ES-I3 (cell line): ENCODE measurements at regions not wholly inside any gene's neighbourhood (a gene's known extent, or its start where the extent isn't known, plus 50 kb on each side); places are given as distances from the start of the nearest gene placed in this dataset.
"Not testable (repeated sequence)": the region's sequence is repeated elsewhere in the genome, so short reads cannot be mapped to it uniquely, and the experiment has no call there.

Experiments used
- H3K36me3 ChIP-seq: 2 replicates; pipeline ENCODE4 v1.6.1; 2013; ENCODE audit warnings: mild to moderate bottlenecking, low read length, control low read depth, moderate library complexity; ENCODE audit not compliant: insufficient read depth
- H3K4me1 ChIP-seq: 2 replicates; pipeline ENCODE4 v1.6.1; 2013; ENCODE audit warnings: mild to moderate bottlenecking, control low read depth, low read length; ENCODE audit not compliant: insufficient read depth
- H3K9ac ChIP-seq: 2 replicates; pipeline ENCODE4 v1.6.1; 2013; ENCODE audit warnings: low read depth, mild to moderate bottlenecking, low read length, moderate library complexity
- H3K9me3 ChIP-seq: 2 replicates; pipeline ENCODE4 v1.6.1; 2013; ENCODE audit warnings: mild to moderate bottlenecking, low read length, moderate library complexity; ENCODE audit not compliant: control insufficient read depth, insufficient read depth

GRCh38 chr2:234712421-234712935 lies 215.6 kb upstream of the ARL4C start:
- no peaks in the 10 kb centered on the region for H3K9me3 ChIP-seq
- H3K9ac ChIP-seq = no peak overlapping the region
- H3K36me3 ChIP-seq = no peaks in the 10 kb centered on the region
- peaks cover 24% of the 10 kb centered on the region for H3K4me1 ChIP-seq

- no peak overlapping the region for H3K9ac ChIP-seq
- no peaks in the 10 kb centered on the region for H3K36me3 ChIP-seq
- no peaks in the 10 kb centered on the region for H3K9me3 ChIP-seq
- H3K4me1 ChIP-seq = peaks cover 27% of the 10 kb centered on the region
Measured at GRCh38 chr2:234711308-234711707, 214.4 kb upstream of the ARL4C start.

GRCh38 chr2:234710587-234710986 lies 213.7 kb upstream of the ARL4C start:
- Histone ChIP-seq H3K36me3 (no peaks in the 10 kb centered on the region), H3K4me1 (peaks cover 27% of the 10 kb centered on the region), H3K9ac (no peak overlapping the region), H3K9me3 (no peaks in the 10 kb centered on the region)

GRCh38 chr2:234710066-234710465 lies 213.2 kb upstream of the ARL4C start:
- Histone ChIP-seq H3K4me1 (peaks cover 27% of the 10 kb centered on the region), H3K36me3 (no peaks in the 10 kb centered on the region), H3K9me3 (no peaks in the 10 kb centered on the region), H3K9ac (no peak overlapping the region)

- no peaks in the 10 kb centered on the region for H3K9me3 ChIP-seq
- no peak overlapping the region for H3K9ac ChIP-seq
- peaks cover 27% of the 10 kb centered on the region for H3K4me1 ChIP-seq
- no peaks in the 10 kb centered on the region for H3K36me3 ChIP-seq
Measured at GRCh38 chr2:234708717-234709116, 211.8 kb upstream of the ARL4C start.

GRCh38 chr2:234708091-234708683 lies 211.3 kb upstream of the ARL4C start:
- Histone ChIP-seq H3K36me3 (no peaks in the 10 kb centered on the region), H3K9ac (no peak overlapping the region), H3K4me1 (peaks cover 27% of the 10 kb centered on the region), H3K9me3 (no peaks in the 10 kb centered on the region)

GRCh38 chr2:234706086-234706485 lies 209.2 kb upstream of the ARL4C start:
- Histone ChIP-seq H3K36me3 (no peaks in the 10 kb centered on the region), H3K9me3 (no peaks in the 10 kb centered on the region), H3K9ac (no peak overlapping the region), H3K4me1 (peaks cover 27% of the 10 kb centered on the region)

GRCh38 chr2:234705108-234705507 lies 208.2 kb upstream of the ARL4C start:
- H3K36me3 ChIP-seq = no peaks in the 10 kb centered on the region
- H3K4me1 ChIP-seq = peaks cover 19% of the 10 kb centered on the region
- H3K9ac ChIP-seq = no peak overlapping the region
- H3K9me3 ChIP-seq = no peaks in the 10 kb centered on the region

GRCh38 chr2:234703258-234703657 lies 206.4 kb upstream of the ARL4C start:
- Histone ChIP-seq H3K36me3 (no peaks in the 10 kb centered on the region), H3K9ac (no peak overlapping the region), H3K4me1 (peaks cover 11% of the 10 kb centered on the region), H3K9me3 (peaks cover 5% of the 10 kb centered on the region; the same call in 1 of the 2 replicates)

- Histone ChIP-seq H3K4me1 (peaks cover 6% of the 10 kb centered on the region; the same call in 1 of the 2 replicates), H3K9ac (no peak overlapping the region), H3K36me3 (no peaks in the 10 kb centered on the region)
Measured at GRCh38 chr2:234702731-234703225, 205.9 kb upstream of the ARL4C start.

GRCh38 chr2:234701841-234702240 lies 205.0 kb upstream of the ARL4C start:
- no peak overlapping the region for H3K9ac ChIP-seq
- no peaks in the 10 kb centered on the region for H3K36me3 ChIP-seq
- no peaks in the 10 kb centered on the region for H3K4me1 ChIP-seq
- peaks cover 14% of the 10 kb centered on the region for H3K9me3 ChIP-seq

More at GRCh38 chr2:234702731-234703225, 205.9 kb upstream of the ARL4C start:
- peaks cover 6% of the 10 kb centered on the region; the same call in 1 of the 2 replicates for H3K9me3 ChIP-seq

GRCh38 chr2:234701421-234701820 lies 204.5 kb upstream of the ARL4C start:
- peaks cover 17% of the 10 kb centered on the region for H3K9me3 ChIP-seq
- H3K4me1 ChIP-seq = no peaks in the 10 kb centered on the region
- no peak overlapping the region for H3K9ac ChIP-seq

GRCh38 chr2:234699456-234699855 lies 202.6 kb upstream of the ARL4C start:
- Histone ChIP-seq H3K4me1 (no peaks in the 10 kb centered on the region), H3K9me3 (peaks cover 35% of the 10 kb centered on the region)

More at GRCh38 chr2:234701421-234701820, 204.5 kb upstream of the ARL4C start:
- no peaks in the 10 kb centered on the region for H3K36me3 ChIP-seq

GRCh38 chr2:234697300-234697876 lies 200.5 kb upstream of the ARL4C start:
- H3K4me1 ChIP-seq, H3K9ac ChIP-seq, H3K36me3 ChIP-seq: not testable (repeated sequence)
- H3K9me3 ChIP-seq = peaks cover 35% of the 10 kb centered on the region

More at GRCh38 chr2:234699456-234699855, 202.6 kb upstream of the ARL4C start:
- Histone ChIP-seq H3K9ac (no peak overlapping the region), H3K36me3 (no peaks in the 10 kb centered on the region)

GRCh38 chr2:234695981-234696380 lies 199.1 kb upstream of the ARL4C start:
- peaks cover 35% of the 10 kb centered on the region for H3K9me3 ChIP-seq
- peaks cover 3% of the 10 kb centered on the region; the same call in 1 of the 2 replicates for H3K4me1 ChIP-seq
- no peak overlapping the region for H3K9ac ChIP-seq
- no peaks in the 10 kb centered on the region for H3K36me3 ChIP-seq
